IMR-90 (cell line): ENCODE measurements at regions not wholly inside any gene's neighbourhood (a gene's known extent, or its start where the extent isn't known, plus 50 kb on each side); places are given as distances from the start of the nearest gene placed in this dataset.
"Not testable (repeated sequence)": the region's sequence is repeated elsewhere in the genome, so short reads cannot be mapped to it uniquely, and the experiment has no call there.

Source experiments
- ATAC-seq: fragments of 200-7000 bp; cut with Tn5 transposase; 2 replicates; pipeline ENCODE4 v1.9.1; 2020; ENCODE audit warnings: low read depth, mild to moderate bottlenecking, moderate library complexity
- BruUV-seq: library from RNA; stranded (reverse); fragments of 400-500 nt; replicated peaks from 2 replicates; lab custom pipeline; 2021; lab: Mats Ljungman, UMichigan
- CTCF ChIA-PET: fragments of 300-600 bp; formaldehyde crosslinking; extraction: SDS; loops from one replicate; lab custom pipeline; 2021; ENCODE audit warnings: antibody characterized with exemption; lab: Yijun Ruan, JAX
- POLR2A ChIA-PET: fragments of 300-600 bp; sonication (Branson Sonifier 250); formaldehyde crosslinking; loops from one replicate; lab custom pipeline; 2022; ENCODE audit warnings: antibody characterized with exemption; ENCODE audit not compliant: unreplicated experiment; lab: Charles Lee
- DNase-seq: peaks from one replicate; pipeline ENCODE4 v3.0.0; 2013
- H2AFZ ChIP-seq: replicated peaks from 2 replicates; pipeline ENCODE3; 2013; ENCODE audit warnings: low read length, mild to moderate bottlenecking; ENCODE audit not compliant: poor library complexity
- H2AK5ac ChIP-seq: 2 replicates; pipeline ENCODE4 v1.6.1; 2013; ENCODE audit warnings: low read depth, low read length, inconsistent platforms
- H2AK9ac ChIP-seq: replicated peaks from 2 replicates; pipeline ENCODE3; 2013; ENCODE audit warnings: mild to moderate bottlenecking, low read depth, low read length, moderate library complexity; ENCODE audit not compliant: poor library complexity
- H2BK120ac ChIP-seq: 2 replicates; pipeline ENCODE4 v1.6.1; 2013; ENCODE audit warnings: low read depth, low read length, inconsistent platforms
- H2BK15ac ChIP-seq: 3 replicates; pipeline ENCODE4 v1.6.1; 2013; ENCODE audit warnings: low read depth, low read length, inconsistent platforms
- H2BK20ac ChIP-seq: 2 replicates; pipeline ENCODE4 v1.6.1; 2013; ENCODE audit warnings: low read depth, mild to moderate bottlenecking, inconsistent platforms, low read length, moderate library complexity
- H2BK5ac ChIP-seq: 2 replicates; pipeline ENCODE4 v1.6.1; 2013; ENCODE audit warnings: mild to moderate bottlenecking, low read depth, low read length, inconsistent platforms; ENCODE audit not compliant: poor library complexity, severe bottlenecking
- H3K14ac ChIP-seq: replicated peaks from 2 replicates; pipeline ENCODE4 v1.6.1; 2013; ENCODE audit warnings: low read depth, low read length, inconsistent platforms
- H3K18ac ChIP-seq: 2 replicates; pipeline ENCODE4 v1.6.1; 2013; ENCODE audit warnings: low read depth, low read length, control low read depth
- H3K23ac ChIP-seq: 2 replicates; pipeline ENCODE4 v1.6.1; 2013; ENCODE audit warnings: low read depth, low read length, inconsistent platforms
- H3K27ac ChIP-seq: 2 replicates; pipeline ENCODE4 v1.5.1; 2013; ENCODE audit warnings: mild to moderate bottlenecking, control low read depth, low read length; ENCODE audit not compliant: insufficient read depth
- H3K27me3 ChIP-seq: 2 replicates; pipeline ENCODE4 v1.6.1; 2013; ENCODE audit warnings: low read length; ENCODE audit not compliant: control insufficient read depth, insufficient read depth
- H3K36me3 ChIP-seq: 2 replicates; pipeline ENCODE4 v1.6.1; 2013; ENCODE audit warnings: low read length, mixed read lengths; ENCODE audit not compliant: control insufficient read depth, insufficient read depth
- H3K4ac ChIP-seq: 2 replicates; pipeline ENCODE4 v1.6.1; 2013; ENCODE audit warnings: low read depth, low read length, inconsistent platforms
- H3K4me1 ChIP-seq: 2 replicates; pipeline ENCODE4 v1.6.1; 2013; ENCODE audit warnings: low read length, mixed read lengths; ENCODE audit not compliant: control insufficient read depth, insufficient read depth
- H3K4me2 ChIP-seq: 2 replicates; pipeline ENCODE4 v1.6.1; 2013; ENCODE audit warnings: low read depth, mild to moderate bottlenecking, control low read depth, low read length, moderate library complexity
- H3K4me3 ChIP-seq: 2 replicates; pipeline ENCODE4 v1.5.1; 2013; ENCODE audit warnings: low read depth, mild to moderate bottlenecking, control low read depth, low read length, moderate library complexity; ENCODE audit not compliant: insufficient read depth
- H3K56ac ChIP-seq: 2 replicates; pipeline ENCODE4 v1.6.1; 2013; ENCODE audit warnings: low read length, inconsistent platforms; ENCODE audit not compliant: insufficient read depth; ENCODE audit errors: extremely low read depth
- H3K79me1 ChIP-seq, 2 experiments: 2 replicates each; pipeline ENCODE4 v1.6.1; 2013; ENCODE audit warnings: low read length in 2 of 2, inconsistent platforms in 1 of 2, low read depth in 1 of 2
- H3K9ac ChIP-seq: 2 replicates; pipeline ENCODE4 v1.6.1; 2013; ENCODE audit warnings: low read depth, low read length, control low read depth
- H3K9me1 ChIP-seq: 2 replicates; pipeline ENCODE4 v1.6.1; 2013; ENCODE audit warnings: low read length, inconsistent platforms; ENCODE audit not compliant: insufficient read depth
- H3K9me3 ChIP-seq: 2 replicates; pipeline ENCODE4 v1.6.1; 2013; ENCODE audit warnings: low read length; ENCODE audit not compliant: control insufficient read depth, insufficient read depth
- H4K20me1 ChIP-seq: 2 replicates; pipeline ENCODE4 v1.6.1; 2013; ENCODE audit warnings: low read length, inconsistent platforms; ENCODE audit not compliant: insufficient read depth
- H4K5ac ChIP-seq: 2 replicates; pipeline ENCODE4 v1.6.1; 2013; ENCODE audit warnings: mild to moderate bottlenecking, low read depth, low read length, control low read depth
- H4K8ac ChIP-seq, 2 experiments: 2 replicates each; pipeline ENCODE4 v1.6.1; 2013; ENCODE audit warnings: low read depth in 2 of 2, low read length in 2 of 2, control low read depth in 1 of 2, inconsistent platforms in 1 of 2
- H4K91ac ChIP-seq: 2 replicates; pipeline ENCODE4 v1.6.1; 2013; ENCODE audit warnings: low read depth, low read length, inconsistent platforms; ENCODE audit not compliant: insufficient read depth
- CEBPB ChIP-seq: IDR thresholded peaks from 2 replicates; pipeline ENCODE4 v1.6.1; 2012; ENCODE audit warnings: low read depth, low read length, improper control_type of control experiment
- MXI1 ChIP-seq: IDR thresholded peaks from 2 replicates; pipeline ENCODE4 v1.6.1; 2012; ENCODE audit warnings: low read depth, mild to moderate bottlenecking, low read length, moderate library complexity, borderline replicate concordance
- WGBS, 2 experiments: methylation state at CpG; one replicate each; pipeline versions ENCODE4 v1.1.5 to v1.1.7; 2013; ENCODE audit warnings: missing lambda C conversion rate in 2 of 2; ENCODE audit not compliant: insufficient read length in 1 of 2; ENCODE audit errors: extremely low coverage in 2 of 2; 5-methylcytosine and 5-hydroxymethylcytosine counted together
- dilution Hi-C: fragments of 300-500 bp; cut with HindIII; formaldehyde crosslinking; loops from one replicate; pipeline ENCODE4 v1.14.3; 2018; ENCODE audit warnings: low sequenced_read_pairs; ENCODE audit not compliant: unreplicated experiment
- in situ Hi-C: fragments of 300-500 bp; cut with MboI; formaldehyde crosslinking; loops from 3 replicates; pipeline ENCODE4 v1.14.3; 2019; ENCODE audit warnings: low sequenced_read_pairs, inconsistent platforms, mixed read lengths
- intact Hi-C: fragments of 100-400 bp; cut with micrococcal nuclease; formaldehyde crosslinking; loops from 2 replicates; pipeline ENCODE4 v1.10.0; 2022

GRCh38 chr2:236919209-236919608 is 166.5 kb upstream of the COPS8 start:
- dilution Hi-C loops = no loop called here
- H3K9ac ChIP-seq = no peak overlapping the region
- H3K4me1 ChIP-seq = no peaks in the 10 kb centered on the region
- H2AFZ ChIP-seq = no peak overlapping the region
- no peak overlapping the region for H3K56ac ChIP-seq
- no peaks in the 10 kb centered on the region for H3K9me1 ChIP-seq
- no peak overlapping the region for H3K27ac ChIP-seq
- H2BK20ac ChIP-seq = no peak overlapping the region
- no peak overlapping the region for H2BK120ac ChIP-seq
- H2AK5ac ChIP-seq = no peak overlapping the region
- no peaks in the 10 kb centered on the region for H3K9me3 ChIP-seq
- in situ Hi-C loops = no loop called here
- intact Hi-C loops = no loop called here
- H4K8ac ChIP-seq = no peak overlapping the region
- BruUV-seq = no TSS peak
- peak; percentile 8 for DNase-seq
- ChIA-PET POLR2A (no interaction called here), CTCF (interaction anchor here (1.1 to 1.4 kb wide), 2 partner anchors 9 to 10 kb away, joined by 3 read pairs; no protein-coding TSS in a partner anchor)
- 60% methylated on average over 1 of the region's 9 CpGs; no CpG with 5 or more reads in 1 of the 2 experiments for WGBS, 2 experiments
- H3K4ac ChIP-seq = no peak overlapping the region
- no peak overlapping the region for H2BK5ac ChIP-seq
- no peak for ATAC-seq
- no peak overlapping the region for H4K5ac ChIP-seq
- no peak for TF ChIP-seq MXI1
- 0 out of 2 replicates have a peak, but pooled peaks have one; percentile 16 for TF ChIP-seq CEBPB
- H3K4me3 ChIP-seq = no peak overlapping the region
- no peaks in the 10 kb centered on the region for H3K36me3 ChIP-seq
- H3K14ac ChIP-seq = no peak overlapping the region
- no peaks in the 10 kb centered on the region for H4K20me1 ChIP-seq
- no peak overlapping the region for H4K91ac ChIP-seq
- no peaks in the 10 kb centered on the region for H3K79me1 ChIP-seq
- H3K4me2 ChIP-seq = no peak overlapping the region
- peaks cover 7% of the 10 kb centered on the region for H3K27me3 ChIP-seq
- no peak overlapping the region for H2AK9ac ChIP-seq
- H2BK15ac ChIP-seq = no peak overlapping the region
- no peak overlapping the region for H3K23ac ChIP-seq
- no peak overlapping the region for H3K18ac ChIP-seq

- H4K8ac ChIP-seq, H2BK15ac ChIP-seq, H3K9me3 ChIP-seq, H2AK5ac ChIP-seq, H2AK9ac ChIP-seq, dilution Hi-C loops, H3K36me3 ChIP-seq, POLR2A ChIA-PET, H3K9me1 ChIP-seq, H3K9ac ChIP-seq, H3K4me2 ChIP-seq, H2BK20ac ChIP-seq, DNase-seq, H4K5ac ChIP-seq, H2BK120ac ChIP-seq, H3K56ac ChIP-seq, ATAC-seq, H3K27ac ChIP-seq, H3K14ac ChIP-seq, H3K4me3 ChIP-seq, H3K27me3 ChIP-seq, H3K4ac ChIP-seq, in situ Hi-C loops, H3K4me1 ChIP-seq, intact Hi-C loops, H3K23ac ChIP-seq, H2BK5ac ChIP-seq, H3K79me1 ChIP-seq, H3K18ac ChIP-seq, H4K91ac ChIP-seq, H4K20me1 ChIP-seq, BruUV-seq: not testable (repeated sequence)
- CTCF ChIA-PET = interaction anchor here (1.1 to 1.4 kb wide), 2 partner anchors 9 to 10 kb away, joined by 3 read pairs; no protein-coding TSS in a partner anchor
- peak overlapping the region; percentile 61 for H2AFZ ChIP-seq
- WGBS, 2 experiments = no CpG with 5 or more reads among the region's 11 CpGs
Measured at GRCh38 chr2:236919801-236920379, 165.8 kb upstream of the COPS8 start.
